IMR-90 (cell line): ENCODE measurements at regions not wholly inside any gene's neighbourhood (a gene's known extent, or its start where the extent isn't known, plus 50 kb on each side); places are given as distances from the start of the nearest gene placed in this dataset.

Experiments
- ATAC-seq: fragments of 200-7000 bp; cut with Tn5 transposase; 2 replicates; pipeline ENCODE4 v1.9.1; 2020; ENCODE audit warnings: low read depth, mild to moderate bottlenecking, moderate library complexity
- BruUV-seq: library from RNA; stranded (reverse); fragments of 400-500 nt; replicated peaks from 2 replicates; lab custom pipeline; 2021; lab: Mats Ljungman, UMichigan
- CTCF ChIA-PET: fragments of 300-600 bp; formaldehyde crosslinking; extraction: SDS; loops from one replicate; lab custom pipeline; 2021; ENCODE audit warnings: antibody characterized with exemption; lab: Yijun Ruan, JAX
- POLR2A ChIA-PET: fragments of 300-600 bp; sonication (Branson Sonifier 250); formaldehyde crosslinking; loops from one replicate; lab custom pipeline; 2022; ENCODE audit warnings: antibody characterized with exemption; ENCODE audit not compliant: unreplicated experiment; lab: Charles Lee
- DNase-seq: peaks from one replicate; pipeline ENCODE4 v3.0.0; 2013
- H2AFZ ChIP-seq: replicated peaks from 2 replicates; pipeline ENCODE3; 2013; ENCODE audit warnings: low read length, mild to moderate bottlenecking; ENCODE audit not compliant: poor library complexity
- H2AK5ac ChIP-seq: 2 replicates; pipeline ENCODE4 v1.6.1; 2013; ENCODE audit warnings: low read depth, low read length, inconsistent platforms
- H2AK9ac ChIP-seq: replicated peaks from 2 replicates; pipeline ENCODE3; 2013; ENCODE audit warnings: mild to moderate bottlenecking, low read depth, low read length, moderate library complexity; ENCODE audit not compliant: poor library complexity
- H2BK120ac ChIP-seq: 2 replicates; pipeline ENCODE4 v1.6.1; 2013; ENCODE audit warnings: low read depth, low read length, inconsistent platforms
- H2BK15ac ChIP-seq: 3 replicates; pipeline ENCODE4 v1.6.1; 2013; ENCODE audit warnings: low read depth, low read length, inconsistent platforms
- H2BK20ac ChIP-seq: 2 replicates; pipeline ENCODE4 v1.6.1; 2013; ENCODE audit warnings: low read depth, mild to moderate bottlenecking, inconsistent platforms, low read length, moderate library complexity
- H2BK5ac ChIP-seq: 2 replicates; pipeline ENCODE4 v1.6.1; 2013; ENCODE audit warnings: mild to moderate bottlenecking, low read depth, low read length, inconsistent platforms; ENCODE audit not compliant: poor library complexity, severe bottlenecking
- H3K14ac ChIP-seq: replicated peaks from 2 replicates; pipeline ENCODE4 v1.6.1; 2013; ENCODE audit warnings: low read depth, low read length, inconsistent platforms
- H3K18ac ChIP-seq: 2 replicates; pipeline ENCODE4 v1.6.1; 2013; ENCODE audit warnings: low read depth, low read length, control low read depth
- H3K23ac ChIP-seq: 2 replicates; pipeline ENCODE4 v1.6.1; 2013; ENCODE audit warnings: low read depth, low read length, inconsistent platforms
- H3K27ac ChIP-seq: 2 replicates; pipeline ENCODE4 v1.5.1; 2013; ENCODE audit warnings: mild to moderate bottlenecking, control low read depth, low read length; ENCODE audit not compliant: insufficient read depth
- H3K27me3 ChIP-seq: 2 replicates; pipeline ENCODE4 v1.6.1; 2013; ENCODE audit warnings: low read length; ENCODE audit not compliant: control insufficient read depth, insufficient read depth
- H3K36me3 ChIP-seq: 2 replicates; pipeline ENCODE4 v1.6.1; 2013; ENCODE audit warnings: low read length, mixed read lengths; ENCODE audit not compliant: control insufficient read depth, insufficient read depth
- H3K4ac ChIP-seq: 2 replicates; pipeline ENCODE4 v1.6.1; 2013; ENCODE audit warnings: low read depth, low read length, inconsistent platforms
- H3K4me1 ChIP-seq: 2 replicates; pipeline ENCODE4 v1.6.1; 2013; ENCODE audit warnings: low read length, mixed read lengths; ENCODE audit not compliant: control insufficient read depth, insufficient read depth
- H3K4me2 ChIP-seq: 2 replicates; pipeline ENCODE4 v1.6.1; 2013; ENCODE audit warnings: low read depth, mild to moderate bottlenecking, control low read depth, low read length, moderate library complexity
- H3K4me3 ChIP-seq: 2 replicates; pipeline ENCODE4 v1.5.1; 2013; ENCODE audit warnings: low read depth, mild to moderate bottlenecking, control low read depth, low read length, moderate library complexity; ENCODE audit not compliant: insufficient read depth
- H3K56ac ChIP-seq: 2 replicates; pipeline ENCODE4 v1.6.1; 2013; ENCODE audit warnings: low read length, inconsistent platforms; ENCODE audit not compliant: insufficient read depth; ENCODE audit errors: extremely low read depth
- H3K79me1 ChIP-seq, 2 experiments: 2 replicates each; pipeline ENCODE4 v1.6.1; 2013; ENCODE audit warnings: low read length in 2 of 2, inconsistent platforms in 1 of 2, low read depth in 1 of 2
- H3K9ac ChIP-seq: 2 replicates; pipeline ENCODE4 v1.6.1; 2013; ENCODE audit warnings: low read depth, low read length, control low read depth
- H3K9me1 ChIP-seq: 2 replicates; pipeline ENCODE4 v1.6.1; 2013; ENCODE audit warnings: low read length, inconsistent platforms; ENCODE audit not compliant: insufficient read depth
- H3K9me3 ChIP-seq: 2 replicates; pipeline ENCODE4 v1.6.1; 2013; ENCODE audit warnings: low read length; ENCODE audit not compliant: control insufficient read depth, insufficient read depth
- H4K20me1 ChIP-seq: 2 replicates; pipeline ENCODE4 v1.6.1; 2013; ENCODE audit warnings: low read length, inconsistent platforms; ENCODE audit not compliant: insufficient read depth
- H4K5ac ChIP-seq: 2 replicates; pipeline ENCODE4 v1.6.1; 2013; ENCODE audit warnings: mild to moderate bottlenecking, low read depth, low read length, control low read depth
- H4K8ac ChIP-seq, 2 experiments: 2 replicates each; pipeline ENCODE4 v1.6.1; 2013; ENCODE audit warnings: low read depth in 2 of 2, low read length in 2 of 2, control low read depth in 1 of 2, inconsistent platforms in 1 of 2
- H4K91ac ChIP-seq: 2 replicates; pipeline ENCODE4 v1.6.1; 2013; ENCODE audit warnings: low read depth, low read length, inconsistent platforms; ENCODE audit not compliant: insufficient read depth
- BHLHE40 ChIP-seq: fragments of 150-350 bp; IDR thresholded peaks from 2 replicates; pipeline ENCODE4 v1.6.1; 2016; ENCODE audit warnings: mild to moderate bottlenecking, low read depth, low read length
- CEBPB ChIP-seq: IDR thresholded peaks from 2 replicates; pipeline ENCODE4 v1.6.1; 2012; ENCODE audit warnings: low read depth, low read length, improper control_type of control experiment
- CHD1 ChIP-seq: IDR thresholded peaks from 2 replicates; pipeline ENCODE4 v1.6.1; 2012; ENCODE audit warnings: low read depth, low read length, improper control_type of control experiment
- FOS ChIP-seq: fragments of 150-350 bp; IDR thresholded peaks from 2 replicates; pipeline ENCODE4 v1.6.1; 2016; ENCODE audit warnings: low read depth, low read length
- MAFK ChIP-seq: IDR thresholded peaks from 2 replicates; pipeline ENCODE4 v1.6.1; 2012; ENCODE audit warnings: low read depth, low read length, improper control_type of control experiment
- MAZ ChIP-seq: IDR thresholded peaks from 2 replicates; pipeline ENCODE4 v1.6.1; 2012; ENCODE audit warnings: low read depth, mild to moderate bottlenecking, low read length, improper control_type of control experiment, moderate library complexity, borderline replicate concordance
- MXI1 ChIP-seq: IDR thresholded peaks from 2 replicates; pipeline ENCODE4 v1.6.1; 2012; ENCODE audit warnings: low read depth, mild to moderate bottlenecking, low read length, moderate library complexity, borderline replicate concordance
- NFE2L2 ChIP-seq: fragments of 150-350 bp; IDR thresholded peaks from 2 replicates; pipeline ENCODE4 v1.6.1; 2016; ENCODE audit warnings: low read depth, mild to moderate bottlenecking, low read length
- POLR2A ChIP-seq: IDR thresholded peaks from 2 replicates; pipeline ENCODE4 v1.6.1; 2012; ENCODE audit warnings: mild to moderate bottlenecking, low read depth, low read length
- RAD21 ChIP-seq: IDR thresholded peaks from 2 replicates; pipeline ENCODE4 v1.6.1; 2012; ENCODE audit warnings: low read length, improper control_type of control experiment
- RCOR1 ChIP-seq: IDR thresholded peaks from 2 replicates; pipeline ENCODE4 v1.6.1; 2012; ENCODE audit warnings: mild to moderate bottlenecking, low read length, improper control_type of control experiment; ENCODE audit not compliant: insufficient replicate concordance
- RFX5 ChIP-seq: IDR thresholded peaks from 2 replicates; pipeline ENCODE4 v1.8.0; 2012; ENCODE audit warnings: low read depth, mild to moderate bottlenecking, low read length, moderate library complexity
- SMC3 ChIP-seq: fragments of 150-350 bp; IDR thresholded peaks from 2 replicates; pipeline ENCODE4 v1.6.1; 2016; ENCODE audit warnings: low read depth, mild to moderate bottlenecking, antibody characterized with exemption, low read length, moderate library complexity
- WGBS, 2 experiments: methylation state at CpG; one replicate each; pipeline versions ENCODE4 v1.1.5 to v1.1.7; 2013; ENCODE audit warnings: missing lambda C conversion rate in 2 of 2; ENCODE audit not compliant: insufficient read length in 1 of 2; ENCODE audit errors: extremely low coverage in 2 of 2; 5-methylcytosine and 5-hydroxymethylcytosine counted together
- dilution Hi-C: fragments of 300-500 bp; cut with HindIII; formaldehyde crosslinking; loops from one replicate; pipeline ENCODE4 v1.14.3; 2018; ENCODE audit warnings: low sequenced_read_pairs; ENCODE audit not compliant: unreplicated experiment
- in situ Hi-C: fragments of 300-500 bp; cut with MboI; formaldehyde crosslinking; loops from 3 replicates; pipeline ENCODE4 v1.14.3; 2019; ENCODE audit warnings: low sequenced_read_pairs, inconsistent platforms, mixed read lengths
- intact Hi-C: fragments of 100-400 bp; cut with micrococcal nuclease; formaldehyde crosslinking; loops from 2 replicates; pipeline ENCODE4 v1.10.0; 2022
- TF ChIP-seq, protein P1 (sequence below): fragments of 150-350 bp; IDR thresholded peaks from 2 replicates; pipeline ENCODE4 v1.6.1; 2017; ENCODE audit warnings: mild to moderate bottlenecking, antibody characterized with exemption, low read length, low read depth
- TF ChIP-seq, protein P2 (sequence below): fragments of 150-350 bp; IDR thresholded peaks from 2 replicates; pipeline ENCODE4 v1.6.1; 2016; ENCODE audit warnings: low read depth, mild to moderate bottlenecking, low read length, moderate library complexity, borderline replicate concordance
- TF ChIP-seq, protein P3 (sequence below): conservative IDR thresholded peaks from 2 replicates; pipeline ENCODE4 v1.5.1; 2012; ENCODE audit warnings: mild to moderate bottlenecking, low read depth, low read length, improper control_type of control experiment

DNA sequence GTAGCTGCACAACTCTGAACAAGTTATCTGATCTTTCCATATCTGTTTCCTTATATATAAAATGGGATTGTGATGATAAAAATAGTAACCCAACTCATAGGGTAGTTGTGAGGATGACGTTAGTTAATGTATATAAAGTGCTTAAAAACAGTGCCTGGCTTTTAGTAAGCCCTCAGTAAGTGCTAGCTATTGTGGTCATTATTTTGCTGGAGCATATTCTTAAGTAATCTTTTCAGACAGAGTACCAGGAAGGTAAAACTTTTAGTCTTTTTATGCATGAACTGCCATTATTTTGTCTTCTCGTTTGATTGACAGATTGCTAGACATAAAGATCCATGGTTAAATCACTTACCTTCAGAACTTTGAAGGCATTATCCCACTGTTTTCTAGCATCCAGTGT lies 62.5 kb upstream of the SIM2 start:
- POLR2A ChIA-PET = interaction anchor here (0.6 kb wide), 1 partner anchor 60 kb away, joined by 4 read pairs; no protein-coding TSS in a partner anchor
- Histone ChIP-seq H2BK5ac (no peak overlapping the region), H3K9ac (no peak overlapping the region), H2AK9ac (no peak overlapping the region), H3K9me1 (peaks cover 10% of the 10 kb centered on the region), H3K4me2 (no peak overlapping the region), H4K8ac (no peak overlapping the region), H3K18ac (no peak overlapping the region), H2BK15ac (no peak overlapping the region), H4K5ac (no peak overlapping the region), H3K23ac (no peak overlapping the region), H3K9me3 (peaks cover 7% of the 10 kb centered on the region; the same call in 1 of the 2 replicates), H3K27me3 (peaks cover 16% of the 10 kb centered on the region), H2BK120ac (no peak overlapping the region), H3K27ac (no peak overlapping the region), H3K4me1 (peaks cover 1% of the 10 kb centered on the region), H3K56ac (no peak overlapping the region), H3K79me1 (no peaks in the 10 kb centered on the region), H3K36me3 (no peaks in the 10 kb centered on the region), H2BK20ac (no peak overlapping the region), H4K20me1 (no peaks in the 10 kb centered on the region), H4K91ac (no peak overlapping the region), H3K14ac (no peak overlapping the region), H2AK5ac (no peak overlapping the region), H3K4me3 (no peak overlapping the region), H3K4ac (no peak overlapping the region), H2AFZ (no peak overlapping the region)
- dilution Hi-C loops = no loop called here
- CTCF ChIA-PET = no interaction called here
- ATAC-seq (no peak), DNase-seq (no peak)
- intact Hi-C loops = no loop called here
- no peak for TF ChIP-seq BHLHE40
- no peak for TF ChIP-seq FOS
- TF ChIP-seq MXI1 = no peak
- no peak for TF ChIP-seq RFX5
- TF ChIP-seq RCOR1 = no peak
- TF ChIP-seq, protein P1, sequence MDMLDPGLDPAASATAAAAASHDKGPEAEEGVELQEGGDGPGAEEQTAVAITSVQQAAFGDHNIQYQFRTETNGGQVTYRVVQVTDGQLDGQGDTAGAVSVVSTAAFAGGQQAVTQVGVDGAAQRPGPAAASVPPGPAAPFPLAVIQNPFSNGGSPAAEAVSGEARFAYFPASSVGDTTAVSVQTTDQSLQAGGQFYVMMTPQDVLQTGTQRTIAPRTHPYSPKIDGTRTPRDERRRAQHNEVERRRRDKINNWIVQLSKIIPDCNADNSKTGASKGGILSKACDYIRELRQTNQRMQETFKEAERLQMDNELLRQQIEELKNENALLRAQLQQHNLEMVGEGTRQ = no peak
- no peak for TF ChIP-seq CHD1
- no peak for TF ChIP-seq NFE2L2
- TF ChIP-seq, protein P2, sequence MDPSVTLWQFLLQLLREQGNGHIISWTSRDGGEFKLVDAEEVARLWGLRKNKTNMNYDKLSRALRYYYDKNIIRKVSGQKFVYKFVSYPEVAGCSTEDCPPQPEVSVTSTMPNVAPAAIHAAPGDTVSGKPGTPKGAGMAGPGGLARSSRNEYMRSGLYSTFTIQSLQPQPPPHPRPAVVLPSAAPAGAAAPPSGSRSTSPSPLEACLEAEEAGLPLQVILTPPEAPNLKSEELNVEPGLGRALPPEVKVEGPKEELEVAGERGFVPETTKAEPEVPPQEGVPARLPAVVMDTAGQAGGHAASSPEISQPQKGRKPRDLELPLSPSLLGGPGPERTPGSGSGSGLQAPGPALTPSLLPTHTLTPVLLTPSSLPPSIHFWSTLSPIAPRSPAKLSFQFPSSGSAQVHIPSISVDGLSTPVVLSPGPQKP = no peak
- no peak for TF ChIP-seq SMC3
- TF ChIP-seq POLR2A = no peak
- no peak for TF ChIP-seq MAFK
- TF ChIP-seq RAD21 = no peak
- no peak for TF ChIP-seq CEBPB
- no peak for TF ChIP-seq MAZ
- TF ChIP-seq, protein P3, sequence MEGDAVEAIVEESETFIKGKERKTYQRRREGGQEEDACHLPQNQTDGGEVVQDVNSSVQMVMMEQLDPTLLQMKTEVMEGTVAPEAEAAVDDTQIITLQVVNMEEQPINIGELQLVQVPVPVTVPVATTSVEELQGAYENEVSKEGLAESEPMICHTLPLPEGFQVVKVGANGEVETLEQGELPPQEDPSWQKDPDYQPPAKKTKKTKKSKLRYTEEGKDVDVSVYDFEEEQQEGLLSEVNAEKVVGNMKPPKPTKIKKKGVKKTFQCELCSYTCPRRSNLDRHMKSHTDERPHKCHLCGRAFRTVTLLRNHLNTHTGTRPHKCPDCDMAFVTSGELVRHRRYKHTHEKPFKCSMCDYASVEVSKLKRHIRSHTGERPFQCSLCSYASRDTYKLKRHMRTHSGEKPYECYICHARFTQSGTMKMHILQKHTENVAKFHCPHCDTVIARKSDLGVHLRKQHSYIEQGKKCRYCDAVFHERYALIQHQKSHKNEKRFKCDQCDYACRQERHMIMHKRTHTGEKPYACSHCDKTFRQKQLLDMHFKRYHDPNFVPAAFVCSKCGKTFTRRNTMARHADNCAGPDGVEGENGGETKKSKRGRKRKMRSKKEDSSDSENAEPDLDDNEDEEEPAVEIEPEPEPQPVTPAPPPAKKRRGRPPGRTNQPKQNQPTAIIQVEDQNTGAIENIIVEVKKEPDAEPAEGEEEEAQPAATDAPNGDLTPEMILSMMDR = no peak
- in situ Hi-C loops = no loop called here
- no TSS peak for BruUV-seq
- WGBS, 2 experiments = no CpG with 5 or more reads among the region's 2 CpGs
